ENCODE measurements at regions not wholly inside any gene's neighbourhood (a gene's known extent, or its start where the extent isn't known, plus 50 kb on each side); places are given as distances from the start of the nearest gene placed in this dataset.

- no peak for DNase-seq
Observed at GRCh38 chr21:34192646-34193285, 119.4 kb downstream of the MRPS6 start.

- DNase-seq, result no peak
Observed at GRCh38 chr21:34195335-34195734, 122.0 kb downstream of the MRPS6 start.

- DNase-seq, result no peak
Observed at GRCh38 chr21:34196996-34197395, 123.6 kb downstream of the MRPS6 start.

- no peak for DNase-seq
Observed at GRCh38 chr21:34197561-34197960, 124.2 kb downstream of the MRPS6 start.

- no peak for DNase-seq
Observed at GRCh38 chr21:34198231-34199120, 125.1 kb downstream of the MRPS6 start.

- no peak for DNase-seq
Observed at GRCh38 chr21:34199121-34199910, 125.9 kb downstream of the MRPS6 start.

DNA sequence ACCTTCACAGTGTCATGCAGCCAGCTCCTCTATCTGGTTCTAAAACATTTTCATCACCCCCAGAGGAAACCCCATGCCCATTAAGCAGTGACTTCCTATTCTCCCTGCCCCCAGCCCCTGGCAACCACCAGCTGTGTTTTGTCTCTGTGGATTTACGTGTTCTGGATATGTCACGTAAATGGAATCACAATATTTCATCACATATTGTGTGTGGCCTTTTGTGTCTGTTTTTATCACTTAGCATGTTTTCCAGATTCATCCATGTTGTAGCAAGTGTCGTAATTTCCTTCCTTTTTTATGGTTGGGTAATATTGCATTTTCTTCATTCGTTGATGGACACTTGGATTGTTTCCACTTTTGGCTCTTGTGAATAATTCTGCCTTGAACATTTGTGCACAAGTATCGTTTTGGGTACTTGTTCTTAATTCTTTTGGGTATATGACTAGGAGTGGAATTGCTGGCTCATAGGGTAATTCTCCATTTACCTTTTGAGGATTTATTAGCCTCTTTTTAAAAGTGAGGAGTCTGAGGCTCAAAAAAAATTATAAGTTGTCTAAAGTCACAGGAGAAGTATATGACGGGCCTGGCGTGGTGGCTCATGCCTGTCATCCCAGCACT lies 127.0 kb downstream of the MRPS6 start:
- DNase-seq, result no peak

GRCh38 chr21:34201001-34201400 lies 127.6 kb downstream of the MRPS6 start:
- no peak for DNase-seq

GRCh38 chr21:34201481-34201858 lies 128.1 kb downstream of the MRPS6 start:
- DNase-seq, result no peak

GRCh38 chr21:34202553-34203372 lies 129.4 kb downstream of the MRPS6 start:
- DNase-seq, result no peak

DNA sequence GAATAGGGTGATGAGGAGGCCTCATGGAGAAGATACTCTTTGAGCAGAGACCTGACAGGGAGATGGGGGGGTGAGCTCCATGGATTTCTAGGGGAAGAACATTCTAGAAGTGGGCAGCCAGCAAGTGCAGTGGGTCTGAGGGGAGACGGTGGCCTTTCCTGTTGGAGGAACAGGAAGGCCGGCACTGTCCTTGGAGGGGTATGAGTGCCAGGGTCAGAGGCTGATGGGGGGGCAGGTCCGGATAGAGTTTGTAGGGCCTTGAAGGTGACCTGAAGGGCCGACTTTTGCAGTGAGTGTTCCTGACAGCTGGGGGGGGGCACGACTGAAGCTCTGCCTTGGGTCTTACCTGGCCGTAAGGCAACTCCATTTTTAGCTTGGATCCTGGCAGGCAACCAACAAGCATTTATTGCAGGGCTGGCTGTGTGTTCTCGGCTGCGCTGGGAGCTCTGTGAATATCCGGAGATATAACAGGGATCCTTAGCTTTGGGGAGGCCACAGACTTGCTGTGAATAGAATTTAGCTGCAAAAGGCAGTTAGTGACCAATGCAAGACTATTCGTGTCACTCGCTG lies 130.6 kb downstream of the MRPS6 start:
- DNase-seq, result no peak

DNA sequence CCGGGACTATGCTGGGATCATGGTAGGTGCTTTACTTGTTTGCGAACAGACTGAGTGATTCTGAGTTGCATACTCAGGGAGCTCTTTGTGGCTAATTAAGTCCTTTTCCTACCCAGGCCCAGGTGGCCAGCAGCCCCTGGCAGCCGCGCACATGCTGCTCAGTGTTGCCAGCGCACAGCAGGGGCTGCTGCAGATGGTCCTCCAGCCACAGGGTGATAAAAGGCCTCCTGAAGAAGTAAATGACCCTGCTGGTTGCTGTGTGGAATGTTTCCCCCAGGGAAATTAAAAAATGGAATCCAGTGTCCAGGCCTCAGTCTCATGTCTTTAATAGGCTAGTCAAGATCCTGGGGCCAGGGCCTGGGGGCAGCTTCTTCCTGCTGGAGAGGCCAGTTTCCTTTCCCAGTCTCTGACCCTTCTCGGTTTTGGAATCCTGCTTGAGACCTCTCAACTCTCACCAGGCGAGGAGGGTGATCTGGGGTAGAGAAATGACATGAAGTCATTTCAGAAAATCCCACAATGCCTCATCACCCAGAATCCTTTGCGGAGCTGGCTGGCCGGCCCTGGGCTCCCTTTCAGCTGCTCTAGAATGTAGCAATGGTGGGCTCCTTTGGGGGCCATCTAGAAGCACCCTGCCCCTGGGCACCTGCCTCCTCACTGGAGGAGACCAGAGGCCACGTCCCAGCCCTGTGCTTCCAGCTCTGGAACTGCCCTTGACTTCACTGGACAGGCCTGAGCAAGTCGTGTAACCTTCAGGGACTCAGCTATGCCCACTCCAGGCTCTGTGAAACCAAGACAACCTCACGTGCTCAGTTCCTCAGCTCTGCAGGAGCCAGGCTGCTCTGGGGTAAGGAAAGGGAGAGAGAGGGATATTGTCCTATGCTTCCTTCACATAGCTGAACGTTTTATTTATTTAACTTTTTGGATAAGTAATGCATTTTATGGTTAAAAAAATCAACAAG lies 131.4 kb downstream of the MRPS6 start:
- peak; percentile 55 for DNase-seq

DNA sequence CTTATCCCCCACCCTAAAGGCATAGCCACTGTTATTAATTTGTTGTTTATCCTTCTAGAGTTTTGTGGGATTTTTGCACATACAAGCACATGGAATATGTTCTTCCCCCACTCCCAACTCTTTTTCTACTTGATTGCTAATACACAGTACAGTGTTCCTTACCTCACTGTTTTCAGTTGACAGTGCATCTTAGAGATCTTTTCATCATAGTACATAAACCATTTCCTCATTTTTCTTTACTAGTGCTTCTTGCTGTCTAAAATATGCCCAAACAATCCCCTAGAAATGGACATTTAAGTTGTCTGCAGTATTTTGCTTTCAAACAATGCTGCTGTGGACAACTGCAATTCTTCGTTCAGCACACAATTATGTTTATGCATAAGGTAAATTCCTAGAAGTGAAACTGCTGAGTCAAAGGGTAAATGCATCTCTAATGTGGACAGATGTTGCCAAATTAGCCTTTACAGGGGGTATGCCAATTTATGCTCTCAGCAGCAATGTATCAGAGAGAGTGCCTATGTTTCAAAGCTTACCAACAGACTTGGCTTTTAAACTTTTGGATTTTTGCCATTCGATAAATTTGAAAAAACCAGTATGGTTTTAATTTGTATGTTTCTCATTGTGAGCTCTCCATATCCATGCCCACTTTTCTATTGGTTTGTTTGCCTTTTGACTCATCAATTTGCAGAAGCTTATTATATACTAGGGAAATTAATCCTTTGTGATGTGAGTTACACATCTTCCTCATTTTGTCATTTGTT lies 132.6 kb downstream of the MRPS6 start:
- peak; percentile 95 for DNase-seq

GRCh38 chr21:34213959-34214358 lies 140.6 kb downstream of the MRPS6 start:
- no peak for DNase-seq

DNA sequence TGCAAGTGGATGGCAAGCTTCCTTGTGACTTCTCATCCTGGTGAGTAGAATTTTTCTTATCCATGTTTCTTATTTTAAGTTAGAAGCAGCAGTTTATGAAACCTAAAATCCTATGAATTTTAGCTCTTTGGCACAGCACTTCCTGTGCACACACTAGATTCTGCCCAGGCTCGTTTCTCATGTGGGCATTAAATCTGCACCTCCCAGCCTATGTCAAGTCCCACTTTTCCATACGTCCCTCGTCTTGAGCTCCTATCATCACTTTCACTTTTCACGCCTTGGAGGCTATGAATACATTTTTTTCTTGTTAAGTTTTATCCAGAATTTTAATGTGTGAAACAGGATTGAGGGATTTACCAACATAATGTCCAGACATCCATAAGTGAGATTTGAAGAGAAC lies 142.1 kb downstream of the MRPS6 start:
- DNase-seq, result no peak

DNA sequence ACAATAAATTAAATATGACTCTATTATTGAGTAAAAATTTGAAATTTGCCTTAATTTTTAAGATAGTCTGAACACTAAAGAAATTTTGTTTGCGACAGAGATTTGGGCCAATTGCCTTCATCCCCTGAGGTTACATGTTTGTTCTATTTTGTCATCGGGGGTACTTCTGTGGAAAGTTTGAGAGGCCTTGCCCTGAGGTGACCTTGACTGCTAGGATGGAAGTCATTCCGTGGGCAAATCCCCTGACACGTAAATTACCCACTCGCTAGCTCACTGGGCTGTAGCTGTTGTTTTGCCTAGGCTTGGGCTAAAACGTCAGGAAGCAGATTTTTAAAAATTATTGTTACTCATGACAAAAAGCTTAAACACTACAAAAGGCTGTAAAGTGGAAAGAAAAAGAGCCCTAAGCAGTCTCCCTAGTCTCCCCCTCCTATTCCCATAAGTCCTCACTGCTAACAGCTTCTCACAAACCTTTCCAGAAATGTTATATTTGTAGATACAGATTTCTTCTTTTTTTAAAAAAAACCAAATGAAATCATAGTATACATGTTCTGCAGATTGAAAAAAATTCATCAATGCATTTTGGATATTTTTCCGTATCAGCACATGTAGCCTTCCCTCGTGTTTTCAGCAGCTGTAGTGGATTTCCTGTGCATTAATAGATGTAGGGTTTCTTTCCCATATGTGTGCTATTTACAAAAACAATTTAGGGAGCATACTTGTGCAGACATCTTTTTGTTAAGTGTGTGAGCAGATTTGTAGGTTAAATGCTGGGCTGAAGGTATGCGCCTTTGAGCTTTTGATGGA lies 142.7 kb downstream of the MRPS6 start:
- DNase-seq, result no peak

DNA sequence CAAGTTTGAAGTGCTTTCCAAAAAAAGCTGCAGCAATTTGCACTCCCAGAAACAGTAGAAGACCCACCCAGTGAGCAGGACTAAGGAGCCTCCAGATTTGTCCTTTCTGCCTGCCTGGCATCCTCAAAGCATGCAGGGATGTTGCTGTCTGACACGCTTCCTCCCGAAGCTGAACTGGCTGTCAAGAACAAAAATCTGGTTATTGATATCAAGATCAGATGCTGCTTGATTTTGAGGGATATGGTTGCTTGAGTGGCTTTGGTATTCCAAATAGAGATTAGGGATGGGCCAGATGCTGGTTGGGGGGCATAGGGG lies 143.3 kb downstream of the MRPS6 start:
- DNase-seq, result no peak

DNA sequence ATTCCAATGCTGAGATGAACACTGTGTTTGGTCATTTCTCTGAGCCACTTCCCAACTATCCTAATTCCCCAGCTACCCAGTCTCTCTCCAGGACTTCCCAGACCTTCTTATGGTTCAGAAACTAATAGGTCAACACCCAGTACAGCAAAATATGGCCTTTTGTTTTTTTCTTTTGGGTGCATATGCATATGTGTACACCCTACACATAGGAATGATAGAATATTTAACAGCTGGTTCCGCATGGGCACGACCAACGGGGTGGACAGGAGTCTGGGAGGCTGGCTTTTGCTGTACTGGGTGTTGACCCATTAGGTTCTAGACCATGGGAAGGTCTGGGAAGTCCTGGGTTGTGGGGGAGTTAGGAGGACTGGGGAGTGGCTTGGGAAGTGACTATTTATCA lies 143.9 kb downstream of the MRPS6 start:
- DNase-seq, result no peak

Measured in NCI-H1694 (cell line).